Lower leg skin (tissue), 3 donors: ENCODE measurements at regions not wholly inside any gene's neighbourhood (a gene's known extent, or its start where the extent isn't known, plus 50 kb on each side); places are given as distances from the start of the nearest gene placed in this dataset.
"Not testable (repeated sequence)": the region's sequence is repeated elsewhere in the genome, so short reads cannot be mapped to it uniquely, and the experiment has no call there.

ENCODE experiments used
- CTCF ChIP-seq, 3 donors: fragments of 450-650 bp; IDR thresholded peaks; one replicate each; pipeline ENCODE4 v1.5.1; 2016; ENCODE audit warnings: antibody characterized with exemption in 3 of 3, mild to moderate bottlenecking in 3 of 3, moderate library complexity in 2 of 3
- POLR2A ChIP-seq, 2 donors: fragments of 450-650 bp; IDR thresholded peaks; one replicate each; pipeline ENCODE4 v1.6.1; 2016 to 2017; ENCODE audit warnings: antibody characterized with exemption in 2 of 2, mild to moderate bottlenecking in 1 of 2, moderate library complexity in 1 of 2

GRCh38 chr15:22253002-22253675, 172.8 kb downstream of the OR4M2 start:
- TF ChIP-seq CTCF, POLR2A (IDR thresholded peaks at IDR 0.05): not testable (repeated sequence)
